GM23338 (cell line): ENCODE measurements at regions not wholly inside any gene's neighbourhood (a gene's known extent, or its start where the extent isn't known, plus 50 kb on each side); places are given as distances from the start of the nearest gene placed in this dataset.

ENCODE experiments used
- ATAC-seq: fragments of 200-7000 bp; cut with Tn5 transposase; 3 replicates; pipeline ENCODE4 v1.9.1; 2020
- DNase-seq: peaks from one replicate; pipeline ENCODE4 v3.0.0-alpha.2; 2015; ENCODE audit warnings: low spot score
- H2AFZ ChIP-seq: fragments of 200-600 bp; sonication (generic); 2 replicates; pipeline ENCODE4 v1.8.0; 2016; ENCODE audit warnings: antibody characterized with exemption, mild to moderate bottlenecking, moderate library complexity
- H3F3A ChIP-seq: fragments of 200-600 bp; sonication (generic); replicated peaks from 2 replicates; pipeline ENCODE4 v1.8.0; 2017; ENCODE audit warnings: antibody characterized with exemption, mixed run types, low read depth
- H3K27ac ChIP-seq: fragments of 200-600 bp; sonication (generic); 2 replicates; pipeline ENCODE4 v1.6.1; 2016; ENCODE audit warnings: low read depth
- H3K27me3 ChIP-seq: fragments of 200-600 bp; sonication (generic); 2 replicates; pipeline ENCODE4 v1.8.0; 2016; ENCODE audit warnings: mild to moderate bottlenecking, mixed run types, moderate library complexity; ENCODE audit not compliant: insufficient read depth
- H3K36me3 ChIP-seq: fragments of 200-600 bp; sonication (generic); 2 replicates; pipeline ENCODE4 v1.8.0; 2016; ENCODE audit warnings: mild to moderate bottlenecking; ENCODE audit not compliant: insufficient read depth
- H3K4me1 ChIP-seq: fragments of 200-600 bp; sonication (generic); 2 replicates; pipeline ENCODE4 v1.8.0; 2016; ENCODE audit warnings: mild to moderate bottlenecking, moderate library complexity; ENCODE audit not compliant: insufficient read depth
- H3K4me2 ChIP-seq: fragments of 200-600 bp; sonication (generic); 2 replicates; pipeline ENCODE4 v1.7.1; 2017; ENCODE audit warnings: mixed run types
- H3K4me3 ChIP-seq: fragments of 200-600 bp; sonication (generic); 2 replicates; pipeline ENCODE4 v1.6.1; 2016; ENCODE audit warnings: mixed run types
- H3K79me2 ChIP-seq: fragments of 200-600 bp; sonication (generic); replicated peaks from 2 replicates; pipeline ENCODE4 v1.8.0; 2017; ENCODE audit warnings: mild to moderate bottlenecking; ENCODE audit not compliant: insufficient read depth
- H3K9me2 ChIP-seq: fragments of 200-600 bp; sonication (generic); 2 replicates; pipeline ENCODE4 v1.8.0; 2017; ENCODE audit not compliant: insufficient read depth
- H4K20me1 ChIP-seq: fragments of 200-600 bp; sonication (generic); replicated peaks from 2 replicates; pipeline ENCODE4 v1.8.0; 2017; ENCODE audit warnings: mild to moderate bottlenecking; ENCODE audit not compliant: insufficient read depth
- H3K27ac Mint-ChIP-seq: 2 replicates; pipeline ENCODE4 v1.8.0; 2020; ENCODE audit warnings: inconsistent platforms, mild to moderate bottlenecking, moderate library complexity, mixed read lengths
- H3K27me3 Mint-ChIP-seq: 3 replicates; pipeline ENCODE4 v1.8.0; 2022; ENCODE audit warnings: low read depth, mild to moderate bottlenecking, moderate library complexity, mixed read lengths, inconsistent platforms; ENCODE audit not compliant: insufficient read depth, poor library complexity
- H3K36me3 Mint-ChIP-seq: 3 replicates; pipeline ENCODE4 v1.8.0; 2021; ENCODE audit warnings: low read depth, mild to moderate bottlenecking, inconsistent platforms, moderate library complexity, mixed read lengths
- H3K4me1 Mint-ChIP-seq: 3 replicates; pipeline ENCODE4 v1.8.0; 2020; ENCODE audit warnings: mild to moderate bottlenecking, inconsistent platforms, mixed read lengths
- H3K4me3 Mint-ChIP-seq: 3 replicates; pipeline ENCODE4 v1.8.0; 2021; ENCODE audit warnings: moderate library complexity, mild to moderate bottlenecking, inconsistent platforms, mixed read lengths
- H3K9me3 Mint-ChIP-seq: 3 replicates; pipeline ENCODE4 v1.8.0; 2020; ENCODE audit warnings: moderate library complexity, mild to moderate bottlenecking, inconsistent platforms, mixed read lengths
- CREB1 ChIP-seq: fragments of 250-450 bp; sonication (Bioruptor Pico); IDR thresholded peaks from 2 replicates; pipeline ENCODE4 v1.5.0; 2020; ENCODE audit warnings: low read depth, mild to moderate bottlenecking, moderate library complexity
- EZH2 ChIP-seq: fragments of 200-600 bp; sonication (generic); IDR thresholded peaks from one replicate; pipeline ENCODE4 v1.8.0; 2017; ENCODE audit warnings: antibody characterized with exemption, mild to moderate bottlenecking, low read depth; ENCODE audit not compliant: unreplicated experiment
- EZH2phosphoT487 ChIP-seq: fragments of 200-600 bp; sonication (generic); IDR thresholded peaks from one replicate; pipeline ENCODE4 v1.8.1; 2018; ENCODE audit warnings: antibody characterized with exemption; ENCODE audit not compliant: unreplicated experiment
- JUNB ChIP-seq: IDR thresholded peaks from one replicate; pipeline ENCODE4 v1.6.1; 2016; ENCODE audit warnings: antibody characterized with exemption; ENCODE audit not compliant: unreplicated experiment
- NANOG ChIP-seq: IDR thresholded peaks from 2 replicates; pipeline ENCODE4 v1.6.1; 2016; ENCODE audit warnings: antibody characterized with exemption, borderline replicate concordance
- POLR2AphosphoS5 ChIP-seq: IDR thresholded peaks from 2 replicates; pipeline ENCODE4 v1.6.1; 2016; ENCODE audit warnings: antibody characterized with exemption, low read depth
- STAT1 ChIP-seq: IDR thresholded peaks from one replicate; pipeline ENCODE4 v1.6.1; 2016; ENCODE audit warnings: antibody characterized with exemption; ENCODE audit not compliant: unreplicated experiment
- TF ChIP-seq, protein P1 (sequence below): fragments of 250-450 bp; sonication (Bioruptor Pico); IDR thresholded peaks from 2 replicates; pipeline ENCODE4 v1.5.0; 2020; ENCODE audit warnings: mild to moderate bottlenecking, moderate library complexity
- TF ChIP-seq, protein P2 (sequence below): IDR thresholded peaks from 2 replicates; pipeline ENCODE4 v1.6.1; 2016; ENCODE audit warnings: antibody characterized with exemption

- H3K36me3 Mint-ChIP-seq: no peaks in the 10 kb centered on the region
Measured at GRCh38 chr10:120685136-120685535, 166.0 kb upstream of the WDR11 start.

More at GRCh38 chr10:120685136-120685535, 166.0 kb upstream of the WDR11 start:
- no peak overlapping the region for H3K4me2 ChIP-seq
- Mint-ChIP-seq H3K9me3 (no peaks in the 10 kb centered on the region), H3K27me3 (no peaks in the 10 kb centered on the region), H3K4me3 (no peak overlapping the region), H3K4me1 (no peaks in the 10 kb centered on the region), H3K27ac (no peak overlapping the region)
- no peaks in the 10 kb centered on the region; the same call in 1 of the 2 replicates for H3K4me1 ChIP-seq
- no peaks in the 10 kb centered on the region for H3K79me2 ChIP-seq
- peaks cover 8% of the 10 kb centered on the region for H3K9me2 ChIP-seq
- TF ChIP-seq, protein P1, sequence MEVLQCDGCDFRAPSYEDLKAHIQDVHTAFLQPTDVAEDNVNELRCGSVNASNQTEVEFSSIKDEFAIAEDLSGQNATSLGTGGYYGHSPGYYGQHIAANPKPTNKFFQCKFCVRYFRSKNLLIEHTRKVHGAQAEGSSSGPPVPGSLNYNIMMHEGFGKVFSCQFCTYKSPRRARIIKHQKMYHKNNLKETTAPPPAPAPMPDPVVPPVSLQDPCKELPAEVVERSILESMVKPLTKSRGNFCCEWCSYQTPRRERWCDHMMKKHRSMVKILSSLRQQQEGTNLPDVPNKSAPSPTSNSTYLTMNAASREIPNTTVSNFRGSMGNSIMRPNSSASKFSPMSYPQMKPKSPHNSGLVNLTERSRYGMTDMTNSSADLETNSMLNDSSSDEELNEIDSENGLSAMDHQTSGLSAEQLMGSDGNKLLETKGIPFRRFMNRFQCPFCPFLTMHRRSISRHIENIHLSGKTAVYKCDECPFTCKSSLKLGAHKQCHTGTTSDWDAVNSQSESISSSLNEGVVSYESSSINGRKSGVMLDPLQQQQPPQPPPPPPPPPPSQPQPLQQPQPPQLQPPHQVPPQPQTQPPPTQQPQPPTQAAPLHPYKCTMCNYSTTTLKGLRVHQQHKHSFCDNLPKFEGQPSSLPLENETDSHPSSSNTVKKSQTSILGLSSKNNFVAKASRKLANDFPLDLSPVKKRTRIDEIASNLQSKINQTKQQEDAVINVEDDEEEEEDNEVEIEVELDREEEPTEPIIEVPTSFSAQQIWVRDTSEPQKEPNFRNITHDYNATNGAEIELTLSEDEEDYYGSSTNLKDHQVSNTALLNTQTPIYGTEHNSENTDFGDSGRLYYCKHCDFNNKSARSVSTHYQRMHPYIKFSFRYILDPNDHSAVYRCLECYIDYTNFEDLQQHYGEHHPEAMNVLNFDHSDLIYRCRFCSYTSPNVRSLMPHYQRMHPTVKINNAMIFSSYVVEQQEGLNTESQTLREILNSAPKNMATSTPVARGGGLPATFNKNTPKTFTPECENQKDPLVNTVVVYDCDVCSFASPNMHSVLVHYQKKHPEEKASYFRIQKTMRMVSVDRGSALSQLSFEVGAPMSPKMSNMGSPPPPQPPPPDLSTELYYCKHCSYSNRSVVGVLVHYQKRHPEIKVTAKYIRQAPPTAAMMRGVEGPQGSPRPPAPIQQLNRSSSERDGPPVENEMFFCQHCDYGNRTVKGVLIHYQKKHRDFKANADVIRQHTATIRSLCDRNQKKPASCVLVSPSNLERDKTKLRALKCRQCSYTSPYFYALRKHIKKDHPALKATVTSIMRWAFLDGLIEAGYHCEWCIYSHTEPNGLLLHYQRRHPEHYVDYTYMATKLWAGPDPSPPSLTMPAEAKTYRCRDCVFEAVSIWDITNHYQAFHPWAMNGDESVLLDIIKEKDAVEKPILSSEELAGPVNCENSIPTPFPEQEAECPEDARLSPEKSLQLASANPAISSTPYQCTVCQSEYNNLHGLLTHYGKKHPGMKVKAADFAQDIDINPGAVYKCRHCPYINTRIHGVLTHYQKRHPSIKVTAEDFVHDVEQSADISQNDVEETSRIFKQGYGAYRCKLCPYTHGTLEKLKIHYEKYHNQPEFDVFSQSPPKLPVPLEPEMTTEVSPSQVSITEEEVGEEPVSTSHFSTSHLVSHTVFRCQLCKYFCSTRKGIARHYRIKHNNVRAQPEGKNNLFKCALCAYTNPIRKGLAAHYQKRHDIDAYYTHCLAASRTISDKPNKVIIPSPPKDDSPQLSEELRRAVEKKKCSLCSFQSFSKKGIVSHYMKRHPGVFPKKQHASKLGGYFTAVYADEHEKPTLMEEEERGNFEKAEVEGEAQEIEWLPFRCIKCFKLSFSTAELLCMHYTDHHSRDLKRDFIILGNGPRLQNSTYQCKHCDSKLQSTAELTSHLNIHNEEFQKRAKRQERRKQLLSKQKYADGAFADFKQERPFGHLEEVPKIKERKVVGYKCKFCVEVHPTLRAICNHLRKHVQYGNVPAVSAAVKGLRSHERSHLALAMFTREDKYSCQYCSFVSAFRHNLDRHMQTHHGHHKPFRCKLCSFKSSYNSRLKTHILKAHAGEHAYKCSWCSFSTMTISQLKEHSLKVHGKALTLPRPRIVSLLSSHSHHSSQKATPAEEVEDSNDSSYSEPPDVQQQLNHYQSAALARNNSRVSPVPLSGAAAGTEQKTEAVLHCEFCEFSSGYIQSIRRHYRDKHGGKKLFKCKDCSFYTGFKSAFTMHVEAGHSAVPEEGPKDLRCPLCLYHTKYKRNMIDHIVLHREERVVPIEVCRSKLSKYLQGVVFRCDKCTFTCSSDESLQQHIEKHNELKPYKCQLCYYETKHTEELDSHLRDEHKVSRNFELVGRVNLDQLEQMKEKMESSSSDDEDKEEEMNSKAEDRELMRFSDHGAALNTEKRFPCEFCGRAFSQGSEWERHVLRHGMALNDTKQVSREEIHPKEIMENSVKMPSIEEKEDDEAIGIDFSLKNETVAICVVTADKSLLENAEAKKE (CRISPR knock-in tag): no peak
- TF ChIP-seq POLR2AphosphoS5 (no peak), CREB1 (CRISPR knock-in tag) (no peak), EZH2phosphoT487 (no peak), EZH2 (no peak), NANOG (no peak), JUNB (no peak), STAT1 (no peak)
- TF ChIP-seq, protein P2, sequence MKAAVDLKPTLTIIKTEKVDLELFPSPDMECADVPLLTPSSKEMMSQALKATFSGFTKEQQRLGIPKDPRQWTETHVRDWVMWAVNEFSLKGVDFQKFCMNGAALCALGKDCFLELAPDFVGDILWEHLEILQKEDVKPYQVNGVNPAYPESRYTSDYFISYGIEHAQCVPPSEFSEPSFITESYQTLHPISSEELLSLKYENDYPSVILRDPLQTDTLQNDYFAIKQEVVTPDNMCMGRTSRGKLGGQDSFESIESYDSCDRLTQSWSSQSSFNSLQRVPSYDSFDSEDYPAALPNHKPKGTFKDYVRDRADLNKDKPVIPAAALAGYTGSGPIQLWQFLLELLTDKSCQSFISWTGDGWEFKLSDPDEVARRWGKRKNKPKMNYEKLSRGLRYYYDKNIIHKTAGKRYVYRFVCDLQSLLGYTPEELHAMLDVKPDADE: no peak
- H3K27me3 ChIP-seq: no peaks in the 10 kb centered on the region
- DNase-seq: no peak
- H3K36me3 ChIP-seq: no peaks in the 10 kb centered on the region
- H3K4me3 ChIP-seq: no peak overlapping the region
- no peak for ATAC-seq
- H3F3A ChIP-seq: no peaks in the 10 kb centered on the region
- H2AFZ ChIP-seq: no peak overlapping the region
- H4K20me1 ChIP-seq: no peaks in the 10 kb centered on the region
- no peak overlapping the region for H3K27ac ChIP-seq
